ENCODE measurements at regions not wholly inside any gene's neighbourhood (a gene's known extent, or its start where the extent isn't known, plus 50 kb on each side); places are given as distances from the start of the nearest gene placed in this dataset.

GRCh38 chr4:165751882-165752281 is 121.2 kb upstream of the TLL1 start:
- H3K4me1 Mint-ChIP-seq, result no peaks in the 10 kb centered on the region
- no peak for ATAC-seq
- no peak overlapping the region for H3K27ac Mint-ChIP-seq

DNA sequence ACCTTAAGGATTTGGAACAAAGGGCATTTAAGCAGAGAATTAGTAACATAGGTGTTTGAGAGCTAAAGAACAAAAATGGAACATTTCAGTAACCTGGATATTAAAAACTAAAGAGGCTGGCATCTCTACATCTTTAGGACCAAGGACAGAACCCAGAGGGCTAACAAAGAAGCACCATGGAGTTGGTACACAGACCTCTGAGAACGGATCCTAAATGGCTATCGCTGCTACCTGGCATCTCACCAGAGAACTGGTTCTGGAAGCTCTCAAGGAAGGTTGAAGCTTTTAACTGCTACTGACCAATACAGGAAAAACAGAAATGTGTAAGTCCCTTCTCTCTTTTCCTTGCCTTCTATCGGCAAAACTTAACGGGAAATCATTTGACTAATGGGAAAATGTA is 118.4 kb upstream of the TLL1 start:
- Mint-ChIP-seq H3K27me3 (peaks cover 0 to 8% (median 0%) of the 10 kb centered on the region in 5 donors), H3K4me3 (no peak overlapping the region), H3K9me3 (peaks cover 0 to 17% (median 2%) of the 10 kb centered on the region in 9 donors), H3K4me1 (no peaks in the 10 kb centered on the region), H3K27ac (no peak overlapping the region), H3K36me3 (no peaks in the 10 kb centered on the region)
- POLR2A ChIA-PET, result no interaction called here
- DNase-seq (no peak), ATAC-seq (no peak)

More at GRCh38 chr4:165751882-165752281, 121.2 kb upstream of the TLL1 start:
- peaks cover 0 to 22% (median 3%) of the 10 kb centered on the region in 9 donors for H3K9me3 Mint-ChIP-seq
- no peak for DNase-seq
- peaks cover 0 to 8% (median 0%) of the 10 kb centered on the region in 5 donors for H3K27me3 Mint-ChIP-seq
- H3K4me3 Mint-ChIP-seq, result no peak overlapping the region
- POLR2A ChIA-PET, result no interaction called here
- H3K36me3 Mint-ChIP-seq, result no peaks in the 10 kb centered on the region

GRCh38 chr4:165756836-165757235 is 116.2 kb upstream of the TLL1 start:
- POLR2A ChIA-PET, result no interaction called here
- no peaks in the 10 kb centered on the region for H3K36me3 Mint-ChIP-seq
- H3K4me3 Mint-ChIP-seq, result no peak overlapping the region
- H3K27me3 Mint-ChIP-seq, result no peaks in the 10 kb centered on the region
- DNase-seq, result no peak
- no peak overlapping the region for H3K27ac Mint-ChIP-seq
- H3K9me3 Mint-ChIP-seq, result peaks cover 0 to 11% (median 0%) of the 10 kb centered on the region in 9 donors
- no peaks in the 10 kb centered on the region for H3K4me1 Mint-ChIP-seq
- no peak for ATAC-seq

GRCh38 chr4:165757451-165757850 is 115.6 kb upstream of the TLL1 start:
- DNase-seq (no peak), ATAC-seq (no peak)
- Mint-ChIP-seq H3K27ac (no peak overlapping the region), H3K27me3 (no peaks in the 10 kb centered on the region), H3K36me3 (no peaks in the 10 kb centered on the region), H3K4me1 (no peaks in the 10 kb centered on the region), H3K9me3 (peaks cover 0 to 11% (median 0%) of the 10 kb centered on the region in 9 donors), H3K4me3 (no peak overlapping the region)
- POLR2A ChIA-PET, result no interaction called here

DNA sequence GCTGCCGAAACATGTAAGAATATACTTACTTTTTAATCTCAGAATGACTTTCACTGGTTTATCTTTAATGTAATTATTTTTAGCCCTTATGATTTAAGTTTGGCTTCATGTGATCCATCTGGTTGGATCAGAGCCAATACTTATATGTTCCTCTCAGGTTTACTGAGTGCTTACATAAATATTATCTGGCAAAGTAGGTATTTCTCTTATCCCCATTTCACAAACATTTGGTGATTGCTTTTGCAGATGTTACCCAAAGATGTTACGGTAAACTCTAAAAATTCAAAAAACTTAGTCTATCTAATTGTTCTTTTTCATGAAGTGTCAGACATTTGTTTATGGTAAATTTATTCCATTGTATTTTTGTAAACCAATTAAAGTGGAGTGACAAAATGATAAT is 115.0 kb upstream of the TLL1 start:
- ATAC-seq, result no peak
- H3K4me3 Mint-ChIP-seq, result no peak overlapping the region
- no peaks in the 10 kb centered on the region for H3K27me3 Mint-ChIP-seq
- POLR2A ChIA-PET, result no interaction called here
- no peak for DNase-seq
- no peak overlapping the region for H3K27ac Mint-ChIP-seq
- no peaks in the 10 kb centered on the region for H3K4me1 Mint-ChIP-seq
- H3K9me3 Mint-ChIP-seq, result peaks cover 0 to 11% (median 0%) of the 10 kb centered on the region in 9 donors
- H3K36me3 Mint-ChIP-seq, result no peaks in the 10 kb centered on the region

DNA sequence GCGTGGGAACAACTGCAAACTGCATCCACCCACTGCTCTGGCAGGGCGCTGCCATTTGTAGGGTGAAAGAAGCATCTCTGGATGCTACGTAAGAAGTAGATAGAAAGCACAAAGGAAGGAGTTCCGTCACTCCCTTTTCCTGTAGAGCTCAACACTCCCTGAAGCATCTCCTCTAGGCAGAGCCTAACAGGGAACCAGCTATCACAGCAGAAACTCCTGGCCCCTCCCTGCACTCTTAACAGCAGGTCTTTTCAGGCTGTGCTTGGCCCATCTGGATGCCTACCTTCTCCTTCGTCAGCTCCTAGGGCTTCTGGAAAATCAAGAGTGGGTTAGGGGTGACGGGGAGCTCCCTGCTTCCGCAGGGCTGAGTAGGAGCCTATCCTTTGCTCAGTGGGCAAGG is 112.9 kb upstream of the TLL1 start:
- Mint-ChIP-seq H3K4me3 (no peak overlapping the region), H3K9me3 (peaks cover 0 to 7% (median 0%) of the 10 kb centered on the region in 9 donors), H3K27ac (no peak overlapping the region), H3K27me3 (no peaks in the 10 kb centered on the region), H3K4me1 (no peaks in the 10 kb centered on the region), H3K36me3 (no peaks in the 10 kb centered on the region)
- POLR2A ChIA-PET, result no interaction called here
- ATAC-seq (no peak), DNase-seq (no peak)

GRCh38 chr4:165761963-165762362 is 111.1 kb upstream of the TLL1 start:
- DNase-seq (no peak), ATAC-seq (no peak)
- no peaks in the 10 kb centered on the region for H3K36me3 Mint-ChIP-seq
- H3K27me3 Mint-ChIP-seq, result peaks cover 0 to 2% (median 0%) of the 10 kb centered on the region in 5 donors
- H3K27ac Mint-ChIP-seq, result no peak overlapping the region
- POLR2A ChIA-PET, result no interaction called here
- H3K4me3 Mint-ChIP-seq, result no peak overlapping the region
- H3K9me3 Mint-ChIP-seq, result peaks cover 0 to 7% (median 0%) of the 10 kb centered on the region in 9 donors
- no peaks in the 10 kb centered on the region for H3K4me1 Mint-ChIP-seq

- Mint-ChIP-seq H3K36me3 (no peaks in the 10 kb centered on the region), H3K4me3 (no peak overlapping the region), H3K9me3 (peaks cover 0 to 7% (median 0%) of the 10 kb centered on the region in 9 donors), H3K27me3 (peaks cover 0 to 2% (median 0%) of the 10 kb centered on the region in 5 donors), H3K27ac (no peak overlapping the region), H3K4me1 (no peaks in the 10 kb centered on the region)
- DNase-seq (no peak), ATAC-seq (no peak)
- POLR2A ChIA-PET, result no interaction called here
Observed at GRCh38 chr4:165763640-165764039, 109.4 kb upstream of the TLL1 start.

DNA sequence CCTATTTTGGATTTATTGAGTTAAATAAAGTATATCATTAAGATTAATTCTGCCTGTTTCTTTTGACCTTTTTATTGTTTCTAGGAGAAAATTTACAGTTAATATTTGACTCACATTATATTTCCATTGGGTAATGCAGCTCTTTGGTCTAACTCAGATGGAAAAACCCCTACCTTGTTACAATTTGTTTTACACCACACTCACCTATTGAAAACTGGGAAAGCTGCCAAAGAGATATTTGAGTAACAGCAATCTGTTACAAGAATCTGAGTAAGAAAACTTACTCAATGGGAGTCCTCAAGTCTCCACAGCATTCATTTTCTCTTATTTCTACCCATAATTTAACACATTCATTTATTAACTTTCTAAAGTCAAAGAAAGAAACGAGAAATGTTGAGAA is 108.0 kb upstream of the TLL1 start:
- H3K4me3 Mint-ChIP-seq, result no peak overlapping the region
- no peak for DNase-seq
- H3K27me3 Mint-ChIP-seq, result peaks cover 0 to 2% (median 0%) of the 10 kb centered on the region in 5 donors
- no peak overlapping the region for H3K27ac Mint-ChIP-seq
- no peaks in the 10 kb centered on the region for H3K36me3 Mint-ChIP-seq
- H3K9me3 Mint-ChIP-seq, result peaks cover 0 to 7% (median 0%) of the 10 kb centered on the region in 9 donors
- no peak for ATAC-seq
- POLR2A ChIA-PET, result no interaction called here
- no peaks in the 10 kb centered on the region for H3K4me1 Mint-ChIP-seq

DNA sequence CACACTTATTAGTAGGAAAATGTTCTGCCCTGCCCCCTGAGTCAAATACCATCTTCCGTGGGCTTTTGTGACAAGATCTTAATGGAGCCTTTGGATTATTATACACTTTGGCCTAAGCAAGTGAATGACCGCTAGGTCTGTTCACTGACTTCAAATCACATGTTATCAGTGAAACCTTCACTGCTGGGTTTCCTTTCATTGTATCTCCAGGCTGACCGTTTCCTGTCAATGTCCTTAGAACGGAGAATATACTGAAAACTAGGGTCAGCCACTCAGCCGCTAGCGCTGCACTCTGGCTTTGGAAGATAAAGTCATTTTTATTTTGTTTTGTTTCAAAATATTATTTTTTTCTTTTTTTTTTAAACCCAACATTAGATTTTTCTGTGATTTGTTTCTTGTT is 107.0 kb upstream of the TLL1 start:
- Mint-ChIP-seq H3K27ac (no peak overlapping the region), H3K27me3 (peaks cover 0 to 2% (median 0%) of the 10 kb centered on the region in 5 donors), H3K9me3 (peaks cover 0 to 7% (median 0%) of the 10 kb centered on the region in 9 donors), H3K4me1 (no peaks in the 10 kb centered on the region), H3K4me3 (no peak overlapping the region), H3K36me3 (no peaks in the 10 kb centered on the region)
- no peak for DNase-seq
- ATAC-seq, result no peak
- POLR2A ChIA-PET, result no interaction called here

DNA sequence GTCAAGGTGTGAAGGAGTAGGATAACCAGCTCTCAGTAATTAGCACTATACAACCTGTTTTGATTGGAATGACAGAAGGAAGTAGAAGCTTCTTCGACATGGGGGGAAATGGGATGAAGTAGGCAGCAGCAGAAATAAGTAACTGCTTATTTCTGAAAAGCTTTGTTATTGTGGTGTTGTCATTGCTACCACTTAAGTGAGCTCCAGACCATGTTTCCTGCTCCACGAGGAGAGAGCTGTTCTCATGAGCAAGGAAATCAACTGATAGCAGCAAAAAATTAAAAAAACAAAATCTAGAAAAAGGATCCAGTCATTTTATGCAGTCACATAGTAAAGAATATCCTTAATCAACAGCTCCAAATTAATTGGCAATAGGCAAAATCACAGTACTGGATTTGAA is 106.1 kb upstream of the TLL1 start:
- no peaks in the 10 kb centered on the region for H3K36me3 Mint-ChIP-seq
- ATAC-seq (no peak), DNase-seq (no peak)
- POLR2A ChIA-PET, result no interaction called here
- peaks cover 0 to 2% (median 0%) of the 10 kb centered on the region in 5 donors for H3K27me3 Mint-ChIP-seq
- H3K9me3 Mint-ChIP-seq, result peaks cover 0 to 7% (median 2%) of the 10 kb centered on the region in 9 donors
- H3K4me1 Mint-ChIP-seq, result no peaks in the 10 kb centered on the region
- no peak overlapping the region for H3K27ac Mint-ChIP-seq
- no peak overlapping the region for H3K4me3 Mint-ChIP-seq

- DNase-seq (no peak), ATAC-seq (no peak)
- Mint-ChIP-seq H3K27ac (no peak overlapping the region), H3K36me3 (no peaks in the 10 kb centered on the region), H3K4me1 (no peaks in the 10 kb centered on the region), H3K4me3 (no peak overlapping the region), H3K27me3 (peaks cover 0 to 2% (median 0%) of the 10 kb centered on the region in 5 donors), H3K9me3 (peaks cover 0 to 8% (median 3%) of the 10 kb centered on the region in 9 donors)
- POLR2A ChIA-PET, result no interaction called here
Observed at GRCh38 chr4:165767671-165768070, 105.4 kb upstream of the TLL1 start.

DNA sequence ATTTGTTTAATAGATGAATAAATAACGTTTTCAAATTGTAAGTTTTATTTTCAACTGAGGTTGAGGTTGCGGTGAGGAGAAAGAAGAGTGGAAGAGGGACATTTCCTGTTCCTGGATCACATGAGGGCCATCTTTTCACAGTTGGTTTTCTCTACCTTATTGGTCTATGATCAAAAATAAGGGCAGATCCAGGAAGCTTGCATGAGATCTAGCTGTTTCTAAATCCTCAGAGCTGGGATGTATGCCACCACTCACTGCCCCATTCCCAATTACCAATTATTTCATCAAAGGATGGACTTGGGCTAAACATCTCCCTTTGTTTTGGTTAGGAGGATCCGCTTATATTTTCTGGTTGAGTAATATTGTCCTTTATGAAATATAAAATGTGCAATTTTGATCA is 104.8 kb upstream of the TLL1 start:
- no peaks in the 10 kb centered on the region for H3K36me3 Mint-ChIP-seq
- H3K27ac Mint-ChIP-seq, result no peak overlapping the region
- no peak overlapping the region for H3K4me3 Mint-ChIP-seq
- ATAC-seq, result no peak
- H3K4me1 Mint-ChIP-seq, result no peaks in the 10 kb centered on the region
- peaks cover 0 to 2% (median 0%) of the 10 kb centered on the region in 5 donors for H3K27me3 Mint-ChIP-seq
- no peak for DNase-seq
- H3K9me3 Mint-ChIP-seq, result peaks cover 0 to 10% (median 3%) of the 10 kb centered on the region in 9 donors
- POLR2A ChIA-PET, result no interaction called here

DNA sequence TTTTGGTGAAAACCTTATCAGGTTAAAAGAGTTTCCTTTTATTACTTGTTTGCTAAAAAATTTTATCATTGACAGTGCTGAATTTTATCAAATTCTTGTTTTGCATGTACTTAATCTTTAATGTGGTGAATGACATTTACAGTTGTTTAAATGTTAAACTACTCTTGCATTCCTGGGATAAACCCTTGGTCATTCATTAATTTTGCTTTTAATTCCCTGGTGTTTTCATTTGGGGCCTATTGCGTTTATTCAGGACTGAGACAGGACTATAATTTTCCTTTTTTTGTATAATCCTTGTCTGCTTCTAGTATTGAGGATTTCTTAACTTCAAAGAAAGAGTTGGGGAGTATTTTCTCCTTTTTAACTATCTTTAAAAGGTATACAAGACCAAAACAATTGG is 98.7 kb upstream of the TLL1 start:
- H3K27ac Mint-ChIP-seq, result no peak overlapping the region
- POLR2A ChIA-PET, result no interaction called here
- H3K4me1 Mint-ChIP-seq, result no peaks in the 10 kb centered on the region
- no peaks in the 10 kb centered on the region for H3K27me3 Mint-ChIP-seq
- DNase-seq (no peak), ATAC-seq (no peak)
- no peak overlapping the region for H3K4me3 Mint-ChIP-seq
- peaks cover 0 to 16% (median 2%) of the 10 kb centered on the region in 9 donors for H3K9me3 Mint-ChIP-seq
- no peaks in the 10 kb centered on the region for H3K36me3 Mint-ChIP-seq
